Cardiac muscle cell (in vitro differentiated cells and primary cell): ENCODE measurements at regions not wholly inside any gene's neighbourhood (a gene's known extent, or its start where the extent isn't known, plus 50 kb on each side); places are given as distances from the start of the nearest gene placed in this dataset.
"Not testable (repeated sequence)": the region's sequence is repeated elsewhere in the genome, so short reads cannot be mapped to it uniquely, and the experiment has no call there.

Experiments
- DNase-seq, 2 donors: peaks; one replicate each; pipeline versions ENCODE4 v3.0.0 to v3.0.0-alpha.2; 2010 to 2017; ENCODE audit warnings: low read depth in 1 of 2, low spot score in 1 of 2
- H3K27ac ChIP-seq: fragments of 200-600 bp; sonication (generic); 2 replicates; pipeline ENCODE4 v1.5.1; 2016
- H3K27me3 ChIP-seq: fragments of 200-600 bp; sonication (generic); 2 replicates; pipeline ENCODE4 v1.6.0; 2016; ENCODE audit warnings: control low read depth
- H3K36me3 ChIP-seq: fragments of 200-600 bp; sonication (generic); 2 replicates; pipeline ENCODE4 v1.5.1; 2016; ENCODE audit warnings: control low read depth
- H3K4me1 ChIP-seq: fragments of 200-600 bp; sonication (generic); 2 replicates; pipeline ENCODE4 v1.8.1; 2017; ENCODE audit warnings: low read depth, mild to moderate bottlenecking, mixed run types
- H3K4me3 ChIP-seq: fragments of 200-600 bp; sonication (generic); 2 replicates; pipeline ENCODE4 v1.5.1; 2016; ENCODE audit warnings: mild to moderate bottlenecking
- H3K9me3 ChIP-seq: fragments of 200-600 bp; sonication (generic); 2 replicates; pipeline ENCODE4 v1.5.1; 2017; ENCODE audit warnings: low read depth, mild to moderate bottlenecking, control low read depth
- CTCF ChIP-seq: IDR thresholded peaks from 2 replicates; pipeline ENCODE4 v1.5.1; 2012; ENCODE audit warnings: low read depth, mild to moderate bottlenecking, low read length

- Histone ChIP-seq H3K27me3 (no peaks in the 10 kb centered on the region), H3K4me3 (no peak overlapping the region), H3K9me3 (no peaks in the 10 kb centered on the region), H3K4me1 (no peaks in the 10 kb centered on the region), H3K36me3 (no peaks in the 10 kb centered on the region), H3K27ac (no peak overlapping the region)
- no peak for TF ChIP-seq CTCF
- DNase-seq: no peak
Observed at GRCh38 chr11:72525466-72525865, 91.1 kb upstream of the CLPB start.

- no peak for TF ChIP-seq CTCF
Observed at GRCh38 chr11:72524711-72525110, 90.4 kb upstream of the CLPB start.

GRCh38 chr11:72523991-72524390, 89.7 kb upstream of the CLPB start:
- Histone ChIP-seq H3K4me1 (no peaks in the 10 kb centered on the region), H3K36me3 (no peaks in the 10 kb centered on the region), H3K9me3 (no peaks in the 10 kb centered on the region), H3K4me3 (no peak overlapping the region), H3K27ac (no peak overlapping the region), H3K27me3 (no peaks in the 10 kb centered on the region)
- no peak for TF ChIP-seq CTCF
- DNase-seq: no peak

More at GRCh38 chr11:72524711-72525110, 90.4 kb upstream of the CLPB start:
- Histone ChIP-seq H3K4me3 (no peak overlapping the region), H3K4me1 (no peaks in the 10 kb centered on the region), H3K27me3 (no peaks in the 10 kb centered on the region), H3K36me3 (no peaks in the 10 kb centered on the region), H3K27ac (no peak overlapping the region), H3K9me3 (no peaks in the 10 kb centered on the region)
- no peak for DNase-seq

GRCh38 chr11:72522186-72522585, 87.9 kb upstream of the CLPB start:
- no peaks in the 10 kb centered on the region for H3K9me3 ChIP-seq
- H3K4me3 ChIP-seq: no peak overlapping the region
- no peaks in the 10 kb centered on the region for H3K4me1 ChIP-seq
- no peak overlapping the region for H3K27ac ChIP-seq
- H3K36me3 ChIP-seq: no peaks in the 10 kb centered on the region
- TF ChIP-seq CTCF: no peak
- DNase-seq: no peak
- H3K27me3 ChIP-seq: no peaks in the 10 kb centered on the region

- no peaks in the 10 kb centered on the region for H3K36me3 ChIP-seq
- H3K4me3 ChIP-seq: no peak overlapping the region
- H3K27ac ChIP-seq: no peak overlapping the region
- H3K4me1 ChIP-seq: no peaks in the 10 kb centered on the region
- no peak for DNase-seq
- no peaks in the 10 kb centered on the region for H3K9me3 ChIP-seq
- TF ChIP-seq CTCF: no peak
- H3K27me3 ChIP-seq: no peaks in the 10 kb centered on the region
Observed at GRCh38 chr11:72521664-72522063, 87.3 kb upstream of the CLPB start.

- no peak overlapping the region for H3K4me3 ChIP-seq
- no peak for TF ChIP-seq CTCF
- no peaks in the 10 kb centered on the region for H3K9me3 ChIP-seq
- H3K4me1 ChIP-seq: no peaks in the 10 kb centered on the region
- H3K36me3 ChIP-seq: no peaks in the 10 kb centered on the region
- no peaks in the 10 kb centered on the region for H3K27me3 ChIP-seq
- no peak for DNase-seq
- H3K27ac ChIP-seq: no peak overlapping the region
Observed at GRCh38 chr11:72520815-72521214, 86.5 kb upstream of the CLPB start.

- not testable (repeated sequence) for H3K27ac ChIP-seq, H3K36me3 ChIP-seq, DNase-seq, H3K4me1 ChIP-seq, H3K4me3 ChIP-seq, H3K27me3 ChIP-seq, H3K9me3 ChIP-seq
Observed at GRCh38 chr11:72519882-72520281, 85.6 kb upstream of the CLPB start.
